ENCODE measurements at regions not wholly inside any gene's neighbourhood (a gene's known extent, or its start where the extent isn't known, plus 50 kb on each side); places are given as distances from the start of the nearest gene placed in this dataset.

- TF ChIP-seq CTCF (IDR thresholded peaks at IDR 0.05; ENCODE audit: control extremely low read depth, extremely low read depth, low read depth, missing control alignments), result no peak
- ChIA-PET CTCF (interaction anchor here (1.7 kb wide), 1 partner anchor 8 kb away, joined by 8 read pairs; no protein-coding TSS in a partner anchor), POLR2A (no interaction called here)
- no peak for DNase-seq (ENCODE audit: extremely low spot score)
Observed at GRCh38 chr9:85151741-85152140, 482.2 kb downstream of the NTRK2 start.

- ChIA-PET POLR2A (no interaction called here), CTCF (interaction anchor here (1.7 kb wide), 1 partner anchor 7 kb away, joined by 8 read pairs; no protein-coding TSS in a partner anchor)
- TF ChIP-seq CTCF (IDR thresholded peaks at IDR 0.05; ENCODE audit: control extremely low read depth, extremely low read depth, low read depth, missing control alignments), result no peak
- DNase-seq (ENCODE audit: extremely low spot score), result no peak
Observed at GRCh38 chr9:85151162-85151561, 481.6 kb downstream of the NTRK2 start.

GRCh38 chr9:85147046-85147640 lies 477.6 kb downstream of the NTRK2 start:
- POLR2A ChIA-PET, result no interaction called here
- DNase-seq (ENCODE audit: extremely low spot score), result no peak
- no peak for TF ChIP-seq CTCF (IDR thresholded peaks at IDR 0.05; ENCODE audit: control extremely low read depth, extremely low read depth, low read depth, missing control alignments)
- CTCF ChIA-PET, result interaction anchor here (1.3 kb wide), 1 partner anchor 10 kb away, joined by 7 read pairs; no protein-coding TSS in a partner anchor

DNA sequence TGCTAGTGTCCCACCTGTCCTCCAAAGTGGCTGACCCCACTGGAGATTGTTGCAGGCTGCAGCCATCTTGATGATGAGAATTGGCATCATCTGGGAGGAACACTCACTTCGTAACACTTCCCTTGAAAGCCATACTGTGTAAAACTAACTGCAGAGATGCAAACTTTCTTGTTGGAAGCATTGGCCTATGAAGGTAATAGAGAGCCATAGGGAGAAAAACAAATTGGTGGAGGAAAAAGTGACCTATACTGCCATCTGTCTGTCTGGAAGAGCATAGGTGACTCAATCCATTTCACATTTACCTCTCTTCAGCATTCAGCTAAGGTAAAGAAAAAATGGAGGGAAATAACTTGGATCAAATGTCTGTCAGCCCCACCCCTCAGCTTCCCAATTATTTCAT lies 473.4 kb downstream of the NTRK2 start:
- peak; percentile 34 for DNase-seq (ENCODE audit: extremely low spot score)
- ChIA-PET POLR2A (no interaction called here), CTCF (interaction anchor here (0.6 to 7.0 kb wide), 36 partner anchors 9 to 758 kb away, joined by 3 to 48 read pairs (median 4); no protein-coding TSS in a partner anchor)
- peak; percentile 39 for TF ChIP-seq CTCF (IDR thresholded peaks at IDR 0.05; ENCODE audit: control extremely low read depth, extremely low read depth, low read depth, missing control alignments)

DNA sequence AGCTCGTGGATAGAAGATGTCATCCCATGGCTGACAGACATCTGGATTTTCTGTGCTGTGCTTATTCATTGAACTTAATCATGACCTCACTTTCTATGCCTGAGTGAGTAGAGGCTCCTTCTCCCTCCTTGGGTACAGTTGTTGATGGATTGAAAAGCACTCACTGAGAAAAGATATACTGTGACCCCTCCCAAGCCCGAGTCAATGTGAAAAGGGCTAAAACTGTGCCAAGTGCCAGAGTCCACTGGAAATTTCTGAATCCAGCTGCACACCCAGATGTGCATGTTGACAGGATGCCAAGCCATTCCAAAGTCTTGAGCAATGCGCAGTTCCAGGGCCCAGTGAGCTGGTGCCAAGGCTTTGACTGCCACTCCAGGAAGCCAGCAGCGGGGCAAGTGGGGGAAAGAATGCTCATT lies 473.0 kb downstream of the NTRK2 start:
- POLR2A ChIA-PET, result no interaction called here
- CTCF ChIA-PET, result interaction anchor here (0.7 to 7.0 kb wide), 32 partner anchors 10 to 757 kb away, joined by 3 to 48 read pairs (median 4); no protein-coding TSS in a partner anchor
- DNase-seq (ENCODE audit: extremely low spot score), result no peak
- no peak for TF ChIP-seq CTCF (IDR thresholded peaks at IDR 0.05; ENCODE audit: control extremely low read depth, extremely low read depth, low read depth, missing control alignments)

GRCh38 chr9:85137696-85138095 lies 468.2 kb downstream of the NTRK2 start:
- ChIA-PET CTCF (interaction anchor here (0.8 to 2.4 kb wide), 8 partner anchors 9 to 741 kb away, joined by 3 to 7 read pairs (median 4); no protein-coding TSS in a partner anchor), POLR2A (no interaction called here)
- DNase-seq (ENCODE audit: extremely low spot score), result no peak
- no peak for TF ChIP-seq CTCF (IDR thresholded peaks at IDR 0.05; ENCODE audit: control extremely low read depth, extremely low read depth, low read depth, missing control alignments)

Measured in GM10248 (cell line).